Lower leg skin (tissue), 4 donors: ENCODE measurements at regions not wholly inside any gene's neighbourhood (a gene's known extent, or its start where the extent isn't known, plus 50 kb on each side); places are given as distances from the start of the nearest gene placed in this dataset.

Experiments used
- DNase-seq, 2 donors: peaks; one replicate each; pipeline ENCODE4 v3.0.0-alpha.2; 2019; ENCODE audit warnings: low spot score in 2 of 2
- H3K4me3 ChIP-seq: fragments of 200-600 bp; sonication (generic); 2 replicates; pipeline ENCODE4 v1.5.1; 2017; ENCODE audit warnings: mild to moderate bottlenecking, low read depth; ENCODE audit not compliant: poor library complexity, severe bottlenecking
- POLR2A ChIP-seq, 2 donors: fragments of 450-650 bp; IDR thresholded peaks; one replicate each; pipeline ENCODE4 v1.6.1; 2016 to 2017; ENCODE audit warnings: antibody characterized with exemption in 2 of 2, mild to moderate bottlenecking in 1 of 2, moderate library complexity in 1 of 2
- WGBS, 2 donors: methylation state at CpG; one replicate each; pipeline ENCODE4 v1.1.5; 2018; 5-methylcytosine and 5-hydroxymethylcytosine counted together
- intact Hi-C: fragments of 100-400 bp; cut with DNase I; formaldehyde crosslinking; loops from one replicate; pipeline ENCODE4 v1.15.0; 2023; ENCODE audit warnings: low total_unique reads
- TF ChIP-seq, protein P1 (sequence below), 3 donors: fragments of 450-650 bp; IDR thresholded peaks; one replicate each; pipeline ENCODE4 v1.5.1; 2016; ENCODE audit warnings: antibody characterized with exemption in 3 of 3, mild to moderate bottlenecking in 3 of 3, moderate library complexity in 2 of 3

- no peak for DNase-seq
- TF ChIP-seq POLR2A (IDR thresholded peaks at IDR 0.05): no peak
- TF ChIP-seq, protein P1, sequence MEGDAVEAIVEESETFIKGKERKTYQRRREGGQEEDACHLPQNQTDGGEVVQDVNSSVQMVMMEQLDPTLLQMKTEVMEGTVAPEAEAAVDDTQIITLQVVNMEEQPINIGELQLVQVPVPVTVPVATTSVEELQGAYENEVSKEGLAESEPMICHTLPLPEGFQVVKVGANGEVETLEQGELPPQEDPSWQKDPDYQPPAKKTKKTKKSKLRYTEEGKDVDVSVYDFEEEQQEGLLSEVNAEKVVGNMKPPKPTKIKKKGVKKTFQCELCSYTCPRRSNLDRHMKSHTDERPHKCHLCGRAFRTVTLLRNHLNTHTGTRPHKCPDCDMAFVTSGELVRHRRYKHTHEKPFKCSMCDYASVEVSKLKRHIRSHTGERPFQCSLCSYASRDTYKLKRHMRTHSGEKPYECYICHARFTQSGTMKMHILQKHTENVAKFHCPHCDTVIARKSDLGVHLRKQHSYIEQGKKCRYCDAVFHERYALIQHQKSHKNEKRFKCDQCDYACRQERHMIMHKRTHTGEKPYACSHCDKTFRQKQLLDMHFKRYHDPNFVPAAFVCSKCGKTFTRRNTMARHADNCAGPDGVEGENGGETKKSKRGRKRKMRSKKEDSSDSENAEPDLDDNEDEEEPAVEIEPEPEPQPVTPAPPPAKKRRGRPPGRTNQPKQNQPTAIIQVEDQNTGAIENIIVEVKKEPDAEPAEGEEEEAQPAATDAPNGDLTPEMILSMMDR (IDR thresholded peaks at IDR 0.05): no peak
- no peak overlapping the region for H3K4me3 ChIP-seq
- WGBS, 2 donors: 52 to 67% methylated on average over 14 of the region's 14 CpGs
- intact Hi-C loops: no loop called here
These were observed 55.7 kb downstream of the GLI2 start for GRCh38 chr2:120791243-120791961.

DNA sequence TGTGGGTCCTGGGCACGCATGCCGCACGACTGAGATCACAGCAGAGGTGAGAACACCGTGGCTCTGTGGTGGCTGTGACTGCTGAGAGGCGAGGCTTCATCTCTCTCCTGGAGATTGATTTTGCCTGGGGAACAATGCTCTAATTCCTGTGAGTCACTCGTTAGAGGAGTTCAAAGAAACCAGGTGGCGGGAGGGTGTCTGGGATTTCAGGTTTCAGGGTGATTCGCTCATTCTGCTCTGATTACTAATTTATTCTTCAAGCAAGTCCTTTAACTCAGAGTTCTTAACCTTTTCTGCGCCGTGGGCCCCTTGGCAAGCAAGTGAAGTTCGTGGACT is 56.3 kb downstream of the GLI2 start:
- DNase-seq: no peak
- TF ChIP-seq, protein P1 (IDR thresholded peaks at IDR 0.05): no peak
- no peak for TF ChIP-seq POLR2A (IDR thresholded peaks at IDR 0.05)
- intact Hi-C loops: no loop called here
- H3K4me3 ChIP-seq: no peak overlapping the region
- 44 to 52% methylated on average over 11 of the region's 11 CpGs for WGBS, 2 donors

DNA sequence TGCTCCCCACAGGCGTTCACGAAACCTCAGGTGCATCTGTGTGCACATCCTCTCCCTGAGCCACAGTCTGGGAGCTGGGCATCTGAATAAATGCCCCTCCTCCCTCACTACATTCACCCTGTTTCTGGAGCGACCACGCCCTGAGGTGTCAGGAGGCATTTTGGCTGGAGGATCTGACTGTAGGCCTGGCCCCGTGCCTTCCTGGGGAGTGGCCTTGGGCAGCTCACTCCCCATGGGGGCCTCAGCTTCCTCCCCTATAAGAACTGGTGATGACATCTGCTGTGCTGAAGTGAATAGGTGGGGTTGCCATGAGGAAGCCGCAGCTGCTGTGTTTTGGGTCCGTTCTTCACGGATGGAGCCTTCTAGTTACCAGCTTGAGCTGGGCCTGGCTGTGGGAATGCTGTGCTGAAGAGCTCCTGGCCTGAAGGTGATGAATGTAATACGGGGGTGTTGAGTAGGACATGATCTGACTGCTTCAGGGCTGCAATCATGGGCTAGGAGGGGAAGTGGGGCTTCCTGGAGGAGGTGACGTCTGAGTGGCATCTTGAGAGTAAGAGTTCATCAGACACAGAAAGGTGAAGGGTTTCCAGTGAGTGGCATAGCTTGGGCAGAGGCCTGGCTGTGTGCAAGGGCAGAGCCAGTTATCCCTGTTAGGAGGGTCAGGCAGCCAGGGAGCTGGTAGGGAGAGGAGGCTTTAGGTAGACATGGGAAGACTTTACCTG is 58.2 kb downstream of the GLI2 start:
- intact Hi-C loops: no loop called here
- no peak for DNase-seq
- no peak for TF ChIP-seq POLR2A (IDR thresholded peaks at IDR 0.05)
- TF ChIP-seq, protein P1 (IDR thresholded peaks at IDR 0.05): no peak
- H3K4me3 ChIP-seq: no peak overlapping the region
- 62 to 68% methylated on average over 10 of the region's 10 CpGs for WGBS, 2 donors

DNA sequence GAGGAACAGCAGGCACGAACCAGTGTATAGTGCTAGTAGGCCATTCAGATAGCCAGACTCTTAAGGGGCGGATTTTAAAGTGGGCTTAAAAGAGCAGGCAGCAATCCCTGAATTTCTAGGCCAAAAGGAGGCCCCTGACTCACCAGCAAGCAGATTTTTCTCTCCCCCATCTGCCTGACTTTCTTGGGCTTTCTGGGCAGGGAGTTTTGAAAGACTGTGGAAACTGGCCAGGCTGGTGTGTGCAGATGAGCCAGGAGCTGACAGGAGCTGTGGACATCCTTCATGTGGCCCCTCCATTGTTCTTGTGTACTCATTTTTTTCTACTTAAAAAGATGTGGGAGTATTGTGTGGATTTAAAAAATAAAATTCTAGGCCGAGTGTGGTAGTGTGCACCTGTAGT is 59.0 kb downstream of the GLI2 start:
- intact Hi-C loops: no loop called here
- TF ChIP-seq, protein P1 (IDR thresholded peaks at IDR 0.05): no peak
- TF ChIP-seq POLR2A (IDR thresholded peaks at IDR 0.05): no peak
- DNase-seq: no peak
- WGBS, 2 donors: 83 to 84% methylated on average over 3 of the region's 3 CpGs
- H3K4me3 ChIP-seq: no peak overlapping the region

DNA sequence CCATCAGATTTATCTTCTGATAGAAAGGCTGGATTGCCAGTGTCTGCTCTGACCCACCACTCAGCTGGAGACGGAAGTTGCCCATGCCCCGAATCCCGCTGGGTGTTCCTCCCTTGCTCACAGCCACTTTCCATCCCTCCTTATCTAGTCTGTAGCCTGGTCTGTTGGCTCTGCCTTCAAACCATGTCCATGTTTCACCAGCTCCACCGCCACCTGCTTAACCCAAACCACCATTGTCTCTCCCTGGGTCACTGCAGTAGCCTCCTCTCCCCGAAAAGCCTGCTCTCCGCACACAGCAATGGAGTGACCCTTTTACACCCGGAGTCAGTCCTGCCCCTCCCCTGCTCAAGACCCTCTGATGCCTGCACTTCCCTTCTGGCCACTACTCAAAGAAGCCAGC is 60.4 kb downstream of the GLI2 start:
- DNase-seq: no peak
- intact Hi-C loops: no loop called here
- no peak overlapping the region for H3K4me3 ChIP-seq
- 90 to 93% methylated on average over 7 of the region's 7 CpGs for WGBS, 2 donors
- TF ChIP-seq POLR2A (IDR thresholded peaks at IDR 0.05): no peak
- TF ChIP-seq, protein P1 (IDR thresholded peaks at IDR 0.05): no peak
